Stimulated activated naive B cell treated with anti-CD40 and anti-IgM and Interleukin-4, amounts not matched to agents 10 μg/mL and 1 μg/mL and 100 μg/mL, for 72 hours (primary cell): ENCODE measurements at regions not wholly inside any gene's neighbourhood (a gene's known extent, or its start where the extent isn't known, plus 50 kb on each side); places are given as distances from the start of the nearest gene placed in this dataset.
"Not testable (repeated sequence)": the region's sequence is repeated elsewhere in the genome, so short reads cannot be mapped to it uniquely, and the experiment has no call there.

Experiments used
- ATAC-seq, 2 donors: fragments of 150-1000 bp; cut with Tn5 transposase; replicated peaks; 2 replicates each; pipeline ENCODE4 v1.10.0; 2021; ENCODE audit warnings: moderate library complexity in 1 of 2
- DNase-seq: peaks from one replicate; pipeline ENCODE4 v3.0.0; 2021
- H3K27ac Mint-ChIP-seq: one replicate; pipeline ENCODE4 v1.8.0; 2022; ENCODE audit warnings: mild to moderate bottlenecking, mixed read lengths
- H3K27me3 Mint-ChIP-seq, 2 donors: one replicate each; pipeline ENCODE4 v1.8.0; 2022; ENCODE audit warnings: mixed read lengths in 2 of 2
- H3K36me3 Mint-ChIP-seq, 2 donors: one replicate each; pipeline ENCODE4 v1.8.0; 2022; ENCODE audit warnings: mixed read lengths in 2 of 2, mild to moderate bottlenecking in 1 of 2
- H3K4me1 Mint-ChIP-seq, 2 donors: one replicate each; pipeline ENCODE4 v1.8.0; 2022; ENCODE audit warnings: mixed read lengths in 2 of 2, mild to moderate bottlenecking in 1 of 2
- H3K4me3 Mint-ChIP-seq, 2 donors: one replicate each; pipeline ENCODE4 v1.8.0; 2022; ENCODE audit warnings: mild to moderate bottlenecking in 2 of 2, mixed read lengths in 2 of 2, moderate library complexity in 1 of 2
- H3K9me3 Mint-ChIP-seq, 2 donors: one replicate each; pipeline ENCODE4 v1.8.0; 2022; ENCODE audit warnings: mixed read lengths in 2 of 2, mild to moderate bottlenecking in 1 of 2

GRCh38 chr14:80298491-80299017 is 87.2 kb upstream of the DIO2 start:
- no peaks in the 10 kb centered on the region for H3K4me1 Mint-ChIP-seq
- H3K9me3 Mint-ChIP-seq: peaks cover 0 to 5% of the 10 kb centered on the region in 2 donors
- ATAC-seq: no peak

GRCh38 chr14:80291101-80291500 is 79.8 kb upstream of the DIO2 start:
- Mint-ChIP-seq H3K36me3 (no peaks in the 10 kb centered on the region), H3K4me1 (no peaks in the 10 kb centered on the region), H3K9me3 (peaks cover 0 to 1% of the 10 kb centered on the region in 2 donors), H3K27ac (no peak overlapping the region), H3K4me3 (no peak overlapping the region), H3K27me3 (no peaks in the 10 kb centered on the region)
- DNase-seq: no peak
- no peak for ATAC-seq

More at GRCh38 chr14:80298491-80299017, 87.2 kb upstream of the DIO2 start:
- no peak for DNase-seq
- H3K36me3 Mint-ChIP-seq: no peaks in the 10 kb centered on the region
- H3K27ac Mint-ChIP-seq: no peak overlapping the region
- H3K4me3 Mint-ChIP-seq: no peak overlapping the region
- H3K27me3 Mint-ChIP-seq: no peaks in the 10 kb centered on the region

- not testable (repeated sequence) for H3K36me3 Mint-ChIP-seq, ATAC-seq, H3K27me3 Mint-ChIP-seq
Measured at GRCh38 chr14:80286744-80287143, 75.4 kb upstream of the DIO2 start.

GRCh38 chr14:80278293-80279023 is 67.2 kb upstream of the DIO2 start:
- no peaks in the 10 kb centered on the region for H3K36me3 Mint-ChIP-seq
- ATAC-seq: no peak
- no peaks in the 10 kb centered on the region for H3K4me1 Mint-ChIP-seq
- H3K9me3 Mint-ChIP-seq: peaks cover under 1 to 2% of the 10 kb centered on the region in 2 donors
- no peak overlapping the region for H3K27ac Mint-ChIP-seq
- no peak overlapping the region for H3K4me3 Mint-ChIP-seq
- no peak for DNase-seq
- H3K27me3 Mint-ChIP-seq: no peaks in the 10 kb centered on the region

More at GRCh38 chr14:80286744-80287143, 75.4 kb upstream of the DIO2 start:
- not testable (repeated sequence) for H3K4me3 Mint-ChIP-seq, DNase-seq, H3K4me1 Mint-ChIP-seq, H3K9me3 Mint-ChIP-seq, H3K27ac Mint-ChIP-seq

GRCh38 chr14:80275208-80275850 is 64.0 kb upstream of the DIO2 start:
- peaks cover 0 to 4% of the 10 kb centered on the region in 2 donors for H3K9me3 Mint-ChIP-seq
- H3K4me1 Mint-ChIP-seq: no peaks in the 10 kb centered on the region

GRCh38 chr14:80274310-80274709 is 63.0 kb upstream of the DIO2 start:
- H3K9me3 Mint-ChIP-seq, H3K4me3 Mint-ChIP-seq, ATAC-seq, H3K36me3 Mint-ChIP-seq, H3K27me3 Mint-ChIP-seq, DNase-seq, H3K4me1 Mint-ChIP-seq, H3K27ac Mint-ChIP-seq: not testable (repeated sequence)

More at GRCh38 chr14:80275208-80275850, 64.0 kb upstream of the DIO2 start:
- no peak overlapping the region for H3K4me3 Mint-ChIP-seq
- no peak overlapping the region for H3K27ac Mint-ChIP-seq
- DNase-seq (no peak), ATAC-seq (no peak)
- H3K36me3 Mint-ChIP-seq: no peaks in the 10 kb centered on the region
- H3K27me3 Mint-ChIP-seq: no peaks in the 10 kb centered on the region

- Mint-ChIP-seq H3K27ac (no peak overlapping the region), H3K9me3 (peaks cover 0 to 3% of the 10 kb centered on the region in 2 donors), H3K27me3 (no peaks in the 10 kb centered on the region), H3K36me3 (no peaks in the 10 kb centered on the region), H3K4me3 (no peak overlapping the region), H3K4me1 (no peaks in the 10 kb centered on the region)
- DNase-seq: no peak
- ATAC-seq: no peak
Measured at GRCh38 chr14:80271389-80271788, 60.1 kb upstream of the DIO2 start.

GRCh38 chr14:80269353-80269925 is 58.1 kb upstream of the DIO2 start:
- H3K4me1 Mint-ChIP-seq: no peaks in the 10 kb centered on the region
- H3K27me3 Mint-ChIP-seq: no peaks in the 10 kb centered on the region
- DNase-seq (no peak), ATAC-seq (no peak)
- H3K4me3 Mint-ChIP-seq: no peak overlapping the region
- no peak overlapping the region for H3K27ac Mint-ChIP-seq
- H3K9me3 Mint-ChIP-seq: peaks cover 0 to 4% of the 10 kb centered on the region in 2 donors
- H3K36me3 Mint-ChIP-seq: no peaks in the 10 kb centered on the region

GRCh38 chr14:80266930-80267329 is 55.6 kb upstream of the DIO2 start:
- Mint-ChIP-seq H3K27me3 (no peaks in the 10 kb centered on the region), H3K4me1 (no peaks in the 10 kb centered on the region), H3K27ac (no peak overlapping the region), H3K9me3 (peaks cover 0 to 4% of the 10 kb centered on the region in 2 donors), H3K36me3 (no peaks in the 10 kb centered on the region), H3K4me3 (no peak overlapping the region)
- ATAC-seq (no peak), DNase-seq (no peak)

- Mint-ChIP-seq H3K4me3 (no peak overlapping the region), H3K27ac (no peak overlapping the region), H3K36me3 (no peaks in the 10 kb centered on the region), H3K4me1 (no peaks in the 10 kb centered on the region), H3K27me3 (no peaks in the 10 kb centered on the region), H3K9me3 (peaks cover 0 to 4% of the 10 kb centered on the region in 2 donors)
- ATAC-seq (no peak), DNase-seq (no peak)
Measured at GRCh38 chr14:80264702-80265101, 53.4 kb upstream of the DIO2 start.
